ENCODE measurements at regions not wholly inside any gene's neighbourhood (a gene's known extent, or its start where the extent isn't known, plus 50 kb on each side); places are given as distances from the start of the nearest gene placed in this dataset.
A peak's percentile ranks its signal among the peaks of the same experiment; 100 is the strongest.

- no peak for TF ChIP-seq CTCF (IDR thresholded peaks at IDR 0.05)
- Mint-ChIP-seq H3K27ac (no peak overlapping the region), H3K4me1 (ENCODE audit: low read depth) (no peaks in the 10 kb centered on the region), H3K9me3 (peaks cover 4% of the 10 kb centered on the region), H3K4me3 (no peak overlapping the region), H3K27me3 (no peaks in the 10 kb centered on the region), H3K36me3 (ENCODE audit: low read depth) (no peaks in the 10 kb centered on the region)
- ChIA-PET POLR2A (no interaction called here), CTCF (no interaction called here)
- intact Hi-C loops (cut with micrococcal nuclease), result no loop called here
- DNase-seq, result no peak
- no peak for ATAC-seq
These were observed 594.7 kb downstream of the METTL15 start for GRCh38 chr11:28702871-28703270.

- TF ChIP-seq CTCF (IDR thresholded peaks at IDR 0.05), result no peak
- Mint-ChIP-seq H3K4me1 (ENCODE audit: low read depth) (no peaks in the 10 kb centered on the region), H3K27me3 (no peaks in the 10 kb centered on the region), H3K4me3 (no peak overlapping the region), H3K36me3 (ENCODE audit: low read depth) (no peaks in the 10 kb centered on the region), H3K27ac (no peak overlapping the region), H3K9me3 (peaks cover 4% of the 10 kb centered on the region)
- ChIA-PET POLR2A (no interaction called here), CTCF (no interaction called here)
- DNase-seq (no peak), ATAC-seq (no peak)
- intact Hi-C loops (cut with micrococcal nuclease), result no loop called here
These were observed 594.2 kb downstream of the METTL15 start for GRCh38 chr11:28702450-28702790.

GRCh38 chr11:28701760-28702449 lies 593.7 kb downstream of the METTL15 start:
- intact Hi-C loops (cut with micrococcal nuclease), result no loop called here
- DNase-seq, result no peak

GRCh38 chr11:28699701-28700100 lies 591.5 kb downstream of the METTL15 start:
- intact Hi-C loops (cut with micrococcal nuclease), result loop anchor here (10.0 kb wide), 1 partner anchor 1005 kb away; no protein-coding TSS in a partner anchor
- Mint-ChIP-seq H3K4me3 (no peak overlapping the region), H3K36me3 (ENCODE audit: low read depth) (no peaks in the 10 kb centered on the region), H3K9me3 (peaks cover 4% of the 10 kb centered on the region), H3K27me3 (no peaks in the 10 kb centered on the region), H3K4me1 (ENCODE audit: low read depth) (no peaks in the 10 kb centered on the region), H3K27ac (no peak overlapping the region)
- DNase-seq, result no peak
- CTCF ChIA-PET, result no interaction called here
- no peak for TF ChIP-seq CTCF (IDR thresholded peaks at IDR 0.05)
- ATAC-seq, result no peak
- POLR2A ChIA-PET, result no interaction called here

More at GRCh38 chr11:28701760-28702449, 593.7 kb downstream of the METTL15 start:
- H3K27me3 Mint-ChIP-seq, result no peaks in the 10 kb centered on the region
- no peak overlapping the region for H3K27ac Mint-ChIP-seq
- no peak overlapping the region for H3K4me3 Mint-ChIP-seq
- peaks cover 4% of the 10 kb centered on the region for H3K9me3 Mint-ChIP-seq
- TF ChIP-seq CTCF (IDR thresholded peaks at IDR 0.05), result no peak
- ChIA-PET POLR2A (no interaction called here), CTCF (no interaction called here)
- no peaks in the 10 kb centered on the region for H3K4me1 Mint-ChIP-seq (ENCODE audit: low read depth)
- H3K36me3 Mint-ChIP-seq (ENCODE audit: low read depth), result no peaks in the 10 kb centered on the region
- ATAC-seq, result no peak

GRCh38 chr11:28697920-28698827 lies 590.0 kb downstream of the METTL15 start:
- no peak overlapping the region for H3K27ac Mint-ChIP-seq
- DNase-seq (peak; percentile 42), ATAC-seq (no peak)
- CTCF ChIA-PET, result no interaction called here
- H3K4me1 Mint-ChIP-seq (ENCODE audit: low read depth), result no peaks in the 10 kb centered on the region
- no peaks in the 10 kb centered on the region for H3K27me3 Mint-ChIP-seq
- no peaks in the 10 kb centered on the region for H3K36me3 Mint-ChIP-seq (ENCODE audit: low read depth)
- POLR2A ChIA-PET, result no interaction called here
- intact Hi-C loops (cut with micrococcal nuclease), result loop anchor here (10.0 kb wide), 1 partner anchor 1003 kb away; no protein-coding TSS in a partner anchor
- TF ChIP-seq CTCF (IDR thresholded peaks at IDR 0.05), result peak; percentile 78
- peaks cover 4% of the 10 kb centered on the region for H3K9me3 Mint-ChIP-seq
- no peak overlapping the region for H3K4me3 Mint-ChIP-seq

All from activated CD8-positive, alpha-beta T cell treated with anti-CD3 and anti-CD28 coated beads for 36 hours (primary cell).